GM12878 (cell line): ENCODE measurements at regions not wholly inside any gene's neighbourhood (a gene's known extent, or its start where the extent isn't known, plus 50 kb on each side); places are given as distances from the start of the nearest gene placed in this dataset.

Source experiments
- ATAC-seq: fragments of 200-7000 bp; cut with Tn5 transposase; 3 replicates; pipeline ENCODE4 v1.9.1; 2020; ENCODE audit warnings: mild to moderate bottlenecking, moderate library complexity
- BruUV-seq: library from RNA; stranded (reverse); fragments of 400-500 nt; replicated peaks from 2 replicates; lab custom pipeline; 2021; lab: Mats Ljungman, UMichigan
- CTCF ChIA-PET: fragments of 300-600 bp; sonication (Branson Sonifier 250); formaldehyde crosslinking; extraction: SDS; loops from one replicate; lab custom pipeline; 2021; ENCODE audit warnings: inconsistent platforms; lab: Yijun Ruan, JAX
- POLR2A ChIA-PET: fragments of 350-600 bp; formaldehyde crosslinking; extraction: SDS; loops from one replicate; lab custom pipeline; 2021; ENCODE audit warnings: inconsistent platforms; lab: Charles Lee
- RAD21 ChIA-PET: fragments of 300-600 bp; sonication (Branson Sonifier 250); formaldehyde crosslinking; loops from one replicate; lab custom pipeline; 2023; ENCODE audit warnings: antibody characterized with exemption; ENCODE audit not compliant: unreplicated experiment; lab: Charles Lee
- SMC1A ChIA-PET: fragments of 300-600 bp; sonication (Branson Sonifier 250); formaldehyde crosslinking; loops from one replicate; lab custom pipeline; 2023; ENCODE audit not compliant: unreplicated experiment, uncharacterized antibody; lab: Charles Lee
- DNase-seq: peaks from one replicate; pipeline ENCODE4 v3.0.0-alpha.2; 2011; ENCODE audit warnings: low read depth, low spot score
- FAIRE-seq: peaks from 3 replicates; lab custom pipeline; 2011; peaks lifted over from hg19 to GRCh38; lab: Jason Lieb, UNC
- H2AFZ ChIP-seq: 2 replicates; pipeline ENCODE4 v1.6.0; 2011; ENCODE audit warnings: low read depth, low read length, control low read depth; ENCODE audit not compliant: control insufficient read depth
- H3K27ac ChIP-seq: 2 replicates; pipeline ENCODE4 v1.5.1; 2011; ENCODE audit warnings: control low read depth; ENCODE audit not compliant: control insufficient read depth, insufficient read depth
- H3K27me3 ChIP-seq, 2 experiments: replicated peaks in 1 of 2; 2 replicates each; pipeline versions ENCODE4 v1.6.0 to v1.6.1; 2011; ENCODE audit warnings: low read length in 1 of 2; ENCODE audit not compliant: control insufficient read depth in 2 of 2, insufficient read depth in 2 of 2
- H3K36me3 ChIP-seq, 2 experiments: 2 replicates each; pipeline ENCODE4 v1.5.1; 2011; ENCODE audit warnings: low read length in 1 of 2; ENCODE audit not compliant: control insufficient read depth in 2 of 2, insufficient read depth in 2 of 2
- H3K4me1 ChIP-seq: 2 replicates; pipeline ENCODE4 v1.6.1; 2011; ENCODE audit warnings: mild to moderate bottlenecking, low read length, moderate library complexity, mixed read lengths; ENCODE audit not compliant: control insufficient read depth, insufficient read depth
- H3K4me2 ChIP-seq: 2 replicates; pipeline ENCODE4 v1.6.0; 2011; ENCODE audit warnings: control low read depth; ENCODE audit not compliant: control insufficient read depth, insufficient read depth
- H3K4me3 ChIP-seq: fragments of 200-600 bp; sonication (generic); 2 replicates; pipeline ENCODE4 v1.5.1; 2016
- H3K79me2 ChIP-seq: 2 replicates; pipeline ENCODE4 v1.6.0; 2011; ENCODE audit warnings: low read length; ENCODE audit not compliant: control insufficient read depth, insufficient read depth
- H3K9ac ChIP-seq: 2 replicates; pipeline ENCODE4 v1.8.0; 2011; ENCODE audit warnings: low read length, control low read depth, mixed read lengths; ENCODE audit not compliant: control insufficient read depth, insufficient read depth
- H3K9me3 ChIP-seq: replicated peaks from 3 replicates; pipeline ENCODE4 v1.5.1; 2011; ENCODE audit warnings: mild to moderate bottlenecking, low read length; ENCODE audit not compliant: control insufficient read depth, insufficient read depth
- H4K20me1 ChIP-seq: 2 replicates; pipeline ENCODE4 v1.6.0; 2011; ENCODE audit not compliant: control insufficient read depth, insufficient read depth
- BACH1 ChIP-seq: fragments of 450-650 bp; IDR thresholded peaks from 2 replicates; pipeline ENCODE4 v1.6.1; 2017; ENCODE audit warnings: mild to moderate bottlenecking, borderline replicate concordance
- FOXK2 ChIP-seq: fragments of 450-650 bp; IDR thresholded peaks from 2 replicates; pipeline ENCODE4 v1.6.1; 2017; ENCODE audit warnings: mild to moderate bottlenecking, moderate library complexity
- IRF4 ChIP-seq: IDR thresholded peaks from 2 replicates; pipeline ENCODE4 v1.6.1; 2011; ENCODE audit warnings: low read depth, low read length
- MLLT1 ChIP-seq: fragments of 450-650 bp; IDR thresholded peaks from 2 replicates; pipeline ENCODE4 v1.6.1; 2016; ENCODE audit warnings: mild to moderate bottlenecking
- MTA3 ChIP-seq: IDR thresholded peaks from 2 replicates; pipeline ENCODE4 v1.6.1; 2012; ENCODE audit warnings: low read length, inconsistent platforms, borderline replicate concordance
- NFYB ChIP-seq: IDR thresholded peaks from 2 replicates; pipeline ENCODE4 v1.6.1; 2011; ENCODE audit warnings: low read depth, mild to moderate bottlenecking, low read length, improper control_type of control experiment, moderate library complexity; ENCODE audit not compliant: insufficient read depth
- PBX3 ChIP-seq: IDR thresholded peaks from 2 replicates; pipeline ENCODE4 v1.6.1; 2011; ENCODE audit warnings: mild to moderate bottlenecking, low read depth, low read length, moderate library complexity; ENCODE audit not compliant: insufficient replicate concordance
- PKNOX1 ChIP-seq: fragments of 450-650 bp; IDR thresholded peaks from 2 replicates; pipeline ENCODE4 v1.6.1; 2016; ENCODE audit warnings: mild to moderate bottlenecking
- PML ChIP-seq: IDR thresholded peaks from 2 replicates; pipeline ENCODE4 v1.6.1; 2012; ENCODE audit warnings: low read length, inconsistent platforms
- RAD51 ChIP-seq: fragments of 450-650 bp; IDR thresholded peaks from 2 replicates; pipeline ENCODE4 v1.6.1; 2016; ENCODE audit warnings: moderate library complexity, mild to moderate bottlenecking, inconsistent platforms
- RELA ChIP-seq: fragments of 450-650 bp; IDR thresholded peaks from 2 replicates; pipeline ENCODE4 v1.8.0; 2014; ENCODE audit warnings: borderline replicate concordance; ENCODE audit not compliant: partially characterized antibody
- SMAD5 ChIP-seq: IDR thresholded peaks from 2 replicates; pipeline ENCODE4 v1.6.1; 2016; ENCODE audit warnings: antibody characterized with exemption, low read depth
- WGBS: methylation state at CpG from one replicate; pipeline ENCODE4 v1.1.6; 2016; ENCODE audit warnings: low lambda C conversion rate; ENCODE audit not compliant: insufficient replicate concordance, insufficient coverage; ENCODE audit errors: missing lambda C conversion rate; 5-methylcytosine and 5-hydroxymethylcytosine counted together
- in situ Hi-C: fragments of 300-500 bp; cut with MboI; formaldehyde crosslinking; loops from 9 replicates; pipeline ENCODE4 v1.14.3; 2018; ENCODE audit warnings: mixed read lengths
- intact Hi-C: fragments of 100-400 bp; cut with micrococcal nuclease; formaldehyde crosslinking; loops from one replicate; pipeline ENCODE4 v1.14.2; 2022; ENCODE audit not compliant: unreplicated experiment

DNA sequence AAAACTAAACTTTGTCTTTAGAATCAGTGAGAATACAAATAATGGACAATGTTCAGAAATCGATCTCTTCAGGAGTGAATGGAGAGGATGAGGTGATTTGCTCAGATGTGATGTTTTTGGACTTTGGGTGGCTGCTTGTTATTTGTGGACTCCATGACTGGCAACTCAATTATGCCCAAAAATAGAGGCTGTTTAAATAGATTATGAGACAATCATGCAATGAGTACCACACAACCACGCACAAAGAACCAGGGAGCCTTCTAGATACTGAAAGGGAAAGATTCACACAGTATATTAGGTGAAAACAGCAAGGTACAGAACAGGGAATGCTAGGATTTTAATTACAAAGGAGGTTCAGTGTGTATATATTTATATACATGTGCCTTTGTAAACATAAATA lies 141.3 kb upstream of the ANK3 start:
- Histone ChIP-seq H2AFZ (no peak overlapping the region), H3K9ac (no peak overlapping the region), H3K9me3 (no peaks in the 10 kb centered on the region), H3K4me1 (no peaks in the 10 kb centered on the region), H3K4me3 (no peak overlapping the region), H3K27ac (no peak overlapping the region), H3K36me3 (no peaks in the 10 kb centered on the region), H4K20me1 (no peaks in the 10 kb centered on the region; the same call in 1 of the 2 replicates), H3K4me2 (no peak overlapping the region), H3K27me3 (0 out of 4 replicates have a peak, but pooled peaks cover 0 to 2% of the 10 kb centered on the region in 2 experiments), H3K79me2 (no peaks in the 10 kb centered on the region)
- ChIA-PET POLR2A (no interaction called here), RAD21 (no interaction called here), CTCF (no interaction called here), SMC1A (no interaction called here)
- no peak for TF ChIP-seq NFYB
- BruUV-seq: no TSS peak
- WGBS: 5% methylated on average over 2 of the region's 2 CpGs
- in situ Hi-C loops (no loop called here), intact Hi-C loops (no loop called here)
- FAIRE-seq: no peak
- no peak for DNase-seq
- no peak for ATAC-seq

DNA sequence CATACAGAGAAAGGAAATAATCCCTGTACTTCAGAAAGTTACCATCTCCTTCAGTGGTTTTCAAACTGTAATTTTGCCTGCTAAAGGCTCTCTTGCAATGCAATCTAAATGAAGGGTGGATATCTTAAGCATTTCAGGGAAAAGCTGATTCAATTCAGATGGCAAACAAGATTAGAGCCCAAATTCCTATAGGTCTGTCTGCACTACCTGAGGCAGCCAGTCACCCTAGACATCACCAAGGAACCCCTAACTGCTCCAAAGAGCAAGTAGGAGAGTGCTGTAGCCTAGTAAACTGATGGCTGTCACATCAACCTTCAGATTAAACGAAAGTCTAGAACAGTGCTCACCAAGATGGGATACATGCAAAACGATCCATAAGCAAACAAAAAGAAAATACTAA lies 138.0 kb upstream of the ANK3 start:
- WGBS: 7% methylated on average over 2 of the region's 2 CpGs
- intact Hi-C loops: no loop called here
- no peak overlapping the region for H2AFZ ChIP-seq
- in situ Hi-C loops: no loop called here
- ATAC-seq (no peak), FAIRE-seq (no peak), DNase-seq (no peak)
- no TSS peak for BruUV-seq
- SMC1A ChIA-PET: no interaction called here
- H3K4me2 ChIP-seq: no peak overlapping the region
- POLR2A ChIA-PET: no interaction called here
- RAD21 ChIA-PET: no interaction called here
- H3K79me2 ChIP-seq: no peaks in the 10 kb centered on the region
- no peaks in the 10 kb centered on the region for H3K36me3 ChIP-seq
- H3K9ac ChIP-seq: no peak overlapping the region
- H3K4me3 ChIP-seq: no peak overlapping the region
- H3K9me3 ChIP-seq: no peaks in the 10 kb centered on the region
- no peaks in the 10 kb centered on the region for H3K27me3 ChIP-seq
- no peak overlapping the region for H3K27ac ChIP-seq
- H4K20me1 ChIP-seq: no peaks in the 10 kb centered on the region
- no peaks in the 10 kb centered on the region for H3K4me1 ChIP-seq
- CTCF ChIA-PET: no interaction called here
- TF ChIP-seq PML: no peak
- TF ChIP-seq PBX3: no peak
- no peak for TF ChIP-seq SMAD5
- TF ChIP-seq RELA: no peak
- no peak for TF ChIP-seq RAD51
- no peak for TF ChIP-seq MTA3
- TF ChIP-seq IRF4: no peak
- TF ChIP-seq MLLT1: no peak
- TF ChIP-seq PKNOX1: no peak
- no peak for TF ChIP-seq BACH1
- TF ChIP-seq FOXK2: no peak
